GM21526 (cell line): ENCODE measurements at regions not wholly inside any gene's neighbourhood (a gene's known extent, or its start where the extent isn't known, plus 50 kb on each side); places are given as distances from the start of the nearest gene placed in this dataset.
A peak's percentile ranks its signal among the peaks of the same experiment; 100 is the strongest.
"Not testable (repeated sequence)": the region's sequence is repeated elsewhere in the genome, so short reads cannot be mapped to it uniquely, and the experiment has no call there.

ENCODE experiments used
- ATAC-seq: cut with Tn5 transposase; IDR thresholded peaks from one replicate; pipeline ENCODE4 v1.9.1; 2021; ENCODE audit warnings: moderate library complexity; ENCODE audit not compliant: unreplicated experiment, low FRiP score

DNA sequence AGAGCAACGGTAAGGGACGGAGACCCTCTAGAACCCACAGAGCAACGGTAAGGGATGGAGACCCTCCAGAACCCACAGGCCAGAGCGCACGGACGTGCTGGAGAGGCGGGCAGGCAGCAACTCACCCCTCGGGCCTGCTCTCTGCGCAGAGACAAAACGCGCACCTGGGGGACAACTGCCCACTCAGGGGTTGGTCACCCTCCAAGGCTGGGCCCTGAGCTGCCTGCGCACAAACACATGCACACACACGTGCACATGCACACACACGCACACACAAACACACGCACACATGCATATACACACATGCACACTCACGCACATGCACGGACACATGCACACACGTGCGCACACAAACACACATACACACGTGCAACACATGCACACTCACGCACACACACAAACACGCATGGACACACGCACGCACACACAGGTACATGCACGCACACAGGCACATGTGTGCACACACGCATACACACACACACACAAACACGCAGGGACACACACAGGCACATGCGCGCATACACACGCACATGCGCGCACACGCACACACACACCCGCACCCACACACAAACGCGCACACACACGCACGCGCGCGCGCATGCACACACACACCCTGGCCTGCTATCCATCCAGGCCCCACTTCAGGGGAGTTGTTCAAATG is 88.3 kb downstream of the NCOR2 start:
- no peak for ATAC-seq

DNA sequence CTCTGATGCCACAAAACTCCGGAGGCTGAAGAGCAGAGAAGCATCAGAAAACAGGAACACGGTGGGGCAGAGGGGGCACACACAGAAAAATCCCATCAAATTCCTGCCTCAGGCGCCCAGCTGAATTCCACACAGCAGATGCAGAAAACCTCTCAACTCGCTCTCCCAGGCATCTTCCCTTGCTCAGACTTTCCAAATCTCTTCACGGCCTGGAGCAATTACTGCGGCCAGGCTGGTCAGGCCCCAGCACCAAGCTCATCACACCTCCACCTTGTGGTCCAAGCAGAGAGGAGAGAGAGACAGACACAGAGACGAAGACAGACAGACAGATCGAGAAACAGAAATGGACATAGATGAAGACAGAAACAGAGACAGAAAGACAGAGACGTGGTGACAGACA is 89.0 kb downstream of the NCOR2 start:
- ATAC-seq: no peak

DNA sequence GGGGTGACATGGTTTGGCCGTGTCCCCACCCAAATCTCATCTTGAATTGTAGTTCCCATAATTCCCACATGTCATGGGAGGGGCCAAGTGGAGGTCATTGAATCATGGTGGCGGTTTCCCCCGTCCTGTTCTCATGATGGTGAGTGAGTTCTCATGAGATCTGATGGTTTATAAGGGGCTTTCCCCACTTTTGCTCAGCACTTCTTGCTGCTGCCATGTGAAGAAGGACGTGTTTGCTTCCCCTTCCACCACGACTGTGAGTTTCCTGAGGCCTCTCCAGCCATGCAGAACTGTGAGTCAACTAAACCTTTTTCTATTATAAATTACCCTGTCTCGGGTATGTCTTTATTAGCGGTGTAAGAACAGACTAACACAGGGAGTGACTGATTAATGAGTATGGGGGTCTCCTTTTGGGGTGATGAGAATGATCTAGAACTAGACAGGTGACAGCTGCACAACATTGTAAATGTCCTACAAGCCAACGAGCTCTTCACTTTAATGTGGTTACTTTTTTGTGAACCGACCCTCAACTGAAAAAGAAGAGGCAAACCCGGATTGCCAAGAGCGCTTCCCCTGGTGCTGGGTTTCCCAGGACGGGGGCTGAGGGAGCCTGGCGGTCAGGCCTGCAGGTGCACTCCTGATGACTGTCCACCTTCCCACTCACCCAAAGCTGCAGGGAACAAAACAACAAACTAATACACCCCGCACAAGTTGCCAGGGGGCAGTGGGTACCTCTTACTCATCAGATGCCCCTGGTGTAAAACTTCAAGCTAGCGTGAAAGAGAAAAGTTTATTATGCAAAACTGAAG is 90.1 kb downstream of the NCOR2 start:
- no peak for ATAC-seq

DNA sequence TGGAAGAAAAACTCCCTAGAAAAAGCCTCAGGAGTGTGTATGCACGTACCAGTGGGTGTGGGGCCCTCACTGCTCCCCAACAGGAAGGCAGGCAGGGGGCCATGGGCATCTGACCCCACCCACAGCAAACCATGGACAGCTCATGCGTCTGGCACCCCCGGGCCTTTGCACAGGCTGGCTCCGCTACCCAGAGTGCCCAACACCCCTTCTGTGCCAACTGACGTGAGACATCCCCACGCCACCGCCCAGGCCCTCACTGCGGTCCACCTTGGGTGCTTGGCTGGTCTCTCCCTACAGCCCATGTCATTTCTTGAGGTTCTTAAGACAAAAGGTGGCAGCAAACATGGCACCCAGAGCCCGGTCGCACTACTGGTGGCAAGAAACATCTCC is 91.4 kb downstream of the NCOR2 start:
- ATAC-seq: no peak

- ATAC-seq: no peak
Measured at GRCh38 chr12:124475295-124476010, 92.0 kb downstream of the NCOR2 start.

- no peak for ATAC-seq
Measured at GRCh38 chr12:124474709-124475108, 92.7 kb downstream of the NCOR2 start.

DNA sequence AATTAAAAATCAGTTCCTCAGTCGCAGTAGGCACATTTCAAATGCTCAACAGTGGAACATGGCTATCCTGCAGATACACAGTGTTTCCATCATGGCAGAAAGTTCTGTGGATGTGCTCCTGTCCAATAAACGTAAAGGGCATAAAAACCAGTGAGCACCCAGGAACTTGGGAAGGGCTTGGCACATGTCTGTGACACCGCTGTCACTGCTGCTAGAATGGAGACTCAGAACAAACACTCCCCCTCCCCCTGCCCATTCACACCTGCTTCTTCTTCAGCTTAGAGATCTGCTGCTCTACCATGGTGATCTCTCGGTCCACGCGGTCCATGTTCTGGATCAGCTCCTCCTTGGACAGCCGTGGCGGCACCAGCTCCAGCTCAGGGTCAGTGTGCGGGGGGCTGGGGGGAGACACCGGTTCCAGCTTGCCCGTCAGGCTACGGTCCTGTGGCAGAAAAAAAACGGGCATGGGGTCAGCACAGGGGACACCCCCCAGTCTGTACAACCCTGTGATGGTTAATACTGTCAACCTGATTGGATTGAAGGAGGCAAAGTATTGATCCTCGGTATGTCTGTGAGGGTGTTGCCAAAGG is 94.6 kb downstream of the NCOR2 start:
- ATAC-seq: no peak

- ATAC-seq: no peak
Measured at GRCh38 chr12:124471828-124472227, 95.6 kb downstream of the NCOR2 start.

DNA sequence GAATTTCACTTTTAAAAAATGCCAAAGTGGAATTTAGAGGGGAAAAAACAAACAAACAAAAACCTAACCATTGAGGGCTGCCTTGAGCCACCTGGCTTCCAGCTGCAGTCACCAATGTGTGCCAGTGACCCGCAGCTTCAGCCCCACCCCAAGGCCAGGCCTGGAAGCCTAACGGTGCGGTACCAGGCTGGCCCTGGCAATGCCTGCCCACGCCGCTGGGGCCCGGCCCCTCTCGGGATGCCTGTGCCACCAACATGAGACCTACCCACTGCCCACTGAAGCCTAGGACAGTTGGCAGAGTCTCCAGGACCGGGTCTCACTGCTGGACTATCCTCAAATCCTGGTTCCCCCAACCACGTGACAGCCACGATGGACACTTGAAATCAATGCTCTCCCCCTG is 96.6 kb downstream of the NCOR2 start:
- no peak for ATAC-seq

DNA sequence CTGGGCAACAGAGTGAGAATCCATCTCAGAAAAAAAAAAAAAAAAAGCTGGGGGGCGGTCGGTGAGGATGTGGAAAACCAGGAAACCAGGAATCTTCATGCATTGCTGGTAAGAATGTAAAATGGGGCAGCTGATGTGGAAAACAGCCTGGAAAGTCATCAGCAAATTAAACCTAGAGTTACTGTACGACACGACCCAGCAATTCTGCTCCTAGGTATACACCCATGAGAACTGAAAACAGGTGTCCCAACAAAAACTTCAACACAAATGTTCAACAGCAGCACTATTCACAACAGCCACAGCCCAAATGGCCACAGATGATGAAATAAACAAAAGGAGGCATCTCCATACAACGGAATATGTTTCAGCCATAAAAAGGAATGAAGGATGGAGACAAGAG is 97.3 kb downstream of the NCOR2 start:
- ATAC-seq: no peak

DNA sequence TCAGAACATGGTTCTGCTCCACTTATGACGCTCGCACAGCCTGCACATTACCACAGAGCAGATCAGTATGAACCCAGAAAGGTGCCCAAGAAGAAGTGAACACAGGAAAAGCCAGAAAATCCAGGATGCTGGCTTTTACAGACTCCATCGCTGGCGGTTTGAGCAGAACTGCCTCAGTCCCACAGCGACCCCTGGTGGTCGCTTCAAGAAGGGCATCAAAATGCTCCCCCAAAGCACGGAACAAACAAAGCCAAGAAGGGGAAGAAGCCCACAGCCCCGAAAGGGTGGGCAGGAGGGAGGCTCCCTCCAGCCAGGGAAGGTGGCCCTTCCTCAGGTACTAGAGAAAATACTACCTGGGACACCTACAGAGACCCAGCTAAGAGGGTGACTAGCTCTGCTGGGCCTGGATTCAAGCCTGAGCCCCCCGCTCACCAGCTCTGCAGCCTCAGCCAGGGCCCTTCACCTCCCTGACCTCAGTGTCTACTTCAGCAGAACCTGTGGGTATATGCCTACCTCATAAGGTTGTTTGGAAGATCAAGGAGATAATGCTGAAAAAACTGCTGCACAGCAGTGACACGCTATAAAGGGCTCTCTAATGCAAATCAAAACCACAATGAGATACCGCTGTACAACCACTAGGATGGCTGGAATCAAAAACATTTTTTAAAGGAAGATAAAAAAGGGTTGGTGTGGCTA is 98.1 kb downstream of the NCOR2 start:
- no peak for ATAC-seq

DNA sequence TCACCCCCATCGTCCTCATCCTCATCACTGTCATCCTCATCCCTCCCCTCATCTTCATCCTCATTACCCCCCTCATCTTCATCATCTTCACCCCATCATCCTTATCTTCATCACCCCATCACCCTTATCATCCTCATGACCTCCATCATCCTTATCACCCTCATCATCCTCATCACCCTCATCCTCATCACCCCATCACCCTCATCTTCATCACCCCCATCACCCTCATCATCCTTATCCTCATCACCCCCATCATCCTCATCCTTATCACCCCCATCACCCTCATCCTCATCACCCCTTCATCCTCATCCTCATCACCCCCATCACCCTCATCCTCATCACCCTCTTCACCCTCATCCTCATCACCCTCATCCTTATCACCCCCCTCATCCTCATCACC is 99.9 kb downstream of the NCOR2 start:
- not testable (repeated sequence) for ATAC-seq

GRCh38 chr12:124466216-124467128 is 100.9 kb downstream of the NCOR2 start:
- ATAC-seq: peak; percentile 96

DNA sequence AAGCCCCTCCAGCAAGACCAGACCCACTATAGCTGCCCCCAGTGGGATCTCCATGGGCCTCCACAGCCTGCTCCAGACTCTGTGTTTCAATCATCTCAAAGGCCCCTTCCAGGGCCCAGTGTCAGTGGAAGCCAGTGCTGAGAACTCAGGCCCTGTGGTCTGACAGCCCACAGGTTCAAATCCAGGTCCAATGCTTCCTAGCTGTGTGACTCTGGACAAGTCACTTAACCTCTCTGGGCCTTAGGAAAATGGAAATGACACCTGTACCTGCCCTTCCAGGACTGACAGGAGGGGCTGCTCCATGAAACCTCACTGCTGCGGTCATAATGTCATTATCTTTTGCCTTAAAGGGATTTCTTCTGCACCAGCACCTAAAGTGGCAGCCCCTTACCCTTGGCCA is 101.9 kb downstream of the NCOR2 start:
- no peak for ATAC-seq

- ATAC-seq: no peak
Measured at GRCh38 chr12:124464830-124465229, 102.6 kb downstream of the NCOR2 start.

- no peak for ATAC-seq
Measured at GRCh38 chr12:124464062-124464461, 103.3 kb downstream of the NCOR2 start.

- no peak for ATAC-seq
Measured at GRCh38 chr12:124463341-124463921, 104.0 kb downstream of the NCOR2 start.

GRCh38 chr12:124462750-124463149 is 104.7 kb downstream of the NCOR2 start:
- no peak for ATAC-seq
